ENCODE measurements at regions not wholly inside any gene's neighbourhood (a gene's known extent, or its start where the extent isn't known, plus 50 kb on each side); places are given as distances from the start of the nearest gene placed in this dataset.

DNA sequence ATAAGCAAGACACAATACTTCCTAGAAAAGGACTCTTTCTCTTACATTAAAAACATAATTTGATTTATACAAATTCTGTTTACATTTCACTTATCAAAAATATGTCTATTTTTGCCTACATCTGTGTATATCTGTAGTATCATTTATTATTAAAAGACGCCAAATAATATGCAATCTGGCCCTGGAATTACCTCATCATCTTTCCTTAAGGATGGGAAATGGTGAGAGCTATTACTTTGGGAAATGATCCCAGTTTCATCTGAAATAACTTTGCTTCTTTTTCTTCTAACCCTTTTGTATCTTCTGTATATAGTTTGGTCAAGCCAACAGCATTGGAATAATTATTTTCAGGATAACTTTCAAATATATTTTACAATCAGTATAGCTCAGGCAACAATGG lies 85.0 kb downstream of the FAS start:
- no peak for ATAC-seq
- TF ChIP-seq ZC3H10 (CRISPR knock-in tag; IDR thresholded peaks at IDR 0.05) (no peak), ISL1 (CRISPR knock-in tag; IDR thresholded peaks at IDR 0.05) (no peak), SNAI2 (CRISPR knock-in tag; IDR thresholded peaks at IDR 0.05) (no peak), PPARA (CRISPR knock-in tag; IDR thresholded peaks at IDR 0.05; ENCODE audit: borderline replicate concordance) (no peak), ARNTL (CRISPR knock-in tag; IDR thresholded peaks at IDR 0.05; ENCODE audit: borderline replicate concordance, low read depth) (no peak), BACH2 (CRISPR knock-in tag; IDR thresholded peaks at IDR 0.05; ENCODE audit: borderline replicate concordance) (no peak), CSDC2 (CRISPR knock-in tag; IDR thresholded peaks at IDR 0.05) (no peak), ZNF565 (CRISPR knock-in tag; conservative IDR thresholded peaks at IDR 0.05; ENCODE audit: low read depth) (no peak), ZNF70 (CRISPR knock-in tag; IDR thresholded peaks at IDR 0.05) (no peak), ZNF8 (CRISPR knock-in tag; IDR thresholded peaks at IDR 0.05) (no peak), TOX (CRISPR knock-in tag; IDR thresholded peaks at IDR 0.05; ENCODE audit: borderline replicate concordance) (no peak), OSR1 (CRISPR knock-in tag; IDR thresholded peaks at IDR 0.05) (no peak), TCF4 (CRISPR knock-in tag; IDR thresholded peaks at IDR 0.05; ENCODE audit: borderline replicate concordance) (no peak), ESRRG (CRISPR knock-in tag; IDR thresholded peaks at IDR 0.05) (no peak)
- TF ChIP-seq, protein P1, sequence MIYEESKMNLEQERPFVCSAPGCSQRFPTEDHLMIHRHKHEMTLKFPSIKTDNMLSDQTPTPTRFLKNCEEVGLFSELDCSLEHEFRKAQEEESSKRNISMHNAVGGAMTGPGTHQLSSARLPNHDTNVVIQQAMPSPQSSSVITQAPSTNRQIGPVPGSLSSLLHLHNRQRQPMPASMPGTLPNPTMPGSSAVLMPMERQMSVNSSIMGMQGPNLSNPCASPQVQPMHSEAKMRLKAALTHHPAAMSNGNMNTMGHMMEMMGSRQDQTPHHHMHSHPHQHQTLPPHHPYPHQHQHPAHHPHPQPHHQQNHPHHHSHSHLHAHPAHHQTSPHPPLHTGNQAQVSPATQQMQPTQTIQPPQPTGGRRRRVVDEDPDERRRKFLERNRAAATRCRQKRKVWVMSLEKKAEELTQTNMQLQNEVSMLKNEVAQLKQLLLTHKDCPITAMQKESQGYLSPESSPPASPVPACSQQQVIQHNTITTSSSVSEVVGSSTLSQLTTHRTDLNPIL (CRISPR knock-in tag; IDR thresholded peaks at IDR 0.05; ENCODE audit: low read depth) = no peak
- TF ChIP-seq, protein P2, sequence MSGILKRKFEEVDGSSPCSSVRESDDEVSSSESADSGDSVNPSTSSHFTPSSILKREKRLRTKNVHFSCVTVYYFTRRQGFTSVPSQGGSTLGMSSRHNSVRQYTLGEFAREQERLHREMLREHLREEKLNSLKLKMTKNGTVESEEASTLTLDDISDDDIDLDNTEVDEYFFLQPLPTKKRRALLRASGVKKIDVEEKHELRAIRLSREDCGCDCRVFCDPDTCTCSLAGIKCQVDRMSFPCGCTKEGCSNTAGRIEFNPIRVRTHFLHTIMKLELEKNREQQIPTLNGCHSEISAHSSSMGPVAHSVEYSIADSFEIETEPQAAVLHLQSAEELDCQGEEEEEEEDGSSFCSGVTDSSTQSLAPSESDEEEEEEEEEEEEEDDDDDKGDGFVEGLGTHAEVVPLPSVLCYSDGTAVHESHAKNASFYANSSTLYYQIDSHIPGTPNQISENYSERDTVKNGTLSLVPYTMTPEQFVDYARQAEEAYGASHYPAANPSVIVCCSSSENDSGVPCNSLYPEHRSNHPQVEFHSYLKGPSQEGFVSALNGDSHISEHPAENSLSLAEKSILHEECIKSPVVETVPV (CRISPR knock-in tag; IDR thresholded peaks at IDR 0.05) = no peak
- TF ChIP-seq, protein P3, sequence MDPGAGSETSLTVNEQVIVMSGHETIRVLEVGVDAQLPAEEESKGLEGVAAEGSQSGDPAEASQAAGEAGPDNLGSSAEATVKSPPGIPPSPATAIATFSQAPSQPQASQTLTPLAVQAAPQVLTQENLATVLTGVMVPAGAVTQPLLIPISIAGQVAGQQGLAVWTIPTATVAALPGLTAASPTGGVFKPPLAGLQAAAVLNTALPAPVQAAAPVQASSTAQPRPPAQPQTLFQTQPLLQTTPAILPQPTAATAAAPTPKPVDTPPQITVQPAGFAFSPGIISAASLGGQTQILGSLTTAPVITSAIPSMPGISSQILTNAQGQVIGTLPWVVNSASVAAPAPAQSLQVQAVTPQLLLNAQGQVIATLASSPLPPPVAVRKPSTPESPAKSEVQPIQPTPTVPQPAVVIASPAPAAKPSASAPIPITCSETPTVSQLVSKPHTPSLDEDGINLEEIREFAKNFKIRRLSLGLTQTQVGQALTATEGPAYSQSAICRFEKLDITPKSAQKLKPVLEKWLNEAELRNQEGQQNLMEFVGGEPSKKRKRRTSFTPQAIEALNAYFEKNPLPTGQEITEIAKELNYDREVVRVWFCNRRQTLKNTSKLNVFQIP (CRISPR knock-in tag; IDR thresholded peaks at IDR 0.05; ENCODE audit: borderline replicate concordance, low read depth) = no peak

DNA sequence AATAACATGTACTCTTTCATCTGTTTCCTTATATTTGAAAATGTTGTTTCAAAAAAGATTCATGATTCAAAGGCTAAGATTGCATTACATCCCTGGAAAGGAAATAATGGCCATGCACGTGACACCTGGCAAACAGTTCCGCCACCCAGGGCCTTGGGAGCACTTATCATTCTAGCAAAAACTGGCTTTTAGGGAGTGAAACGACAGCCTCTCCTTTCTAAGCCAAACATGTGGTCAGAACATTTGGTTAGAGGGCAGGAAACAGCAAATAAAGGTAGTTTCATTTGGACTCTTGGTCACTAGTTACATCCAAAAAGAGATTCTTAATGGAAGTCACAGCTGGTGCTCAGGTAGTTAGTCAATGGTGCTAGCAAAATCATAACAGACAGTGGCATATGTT lies 83.5 kb downstream of the FAS start:
- ATAC-seq = no peak
- TF ChIP-seq, protein P1 (CRISPR knock-in tag; IDR thresholded peaks at IDR 0.05; ENCODE audit: low read depth) = no peak
- TF ChIP-seq, protein P3 (CRISPR knock-in tag; IDR thresholded peaks at IDR 0.05; ENCODE audit: borderline replicate concordance, low read depth) = no peak
- TF ChIP-seq ZFP30 (CRISPR knock-in tag; IDR thresholded peaks at IDR 0.05) = no peak
- no peak for TF ChIP-seq OSR1 (CRISPR knock-in tag; IDR thresholded peaks at IDR 0.05)
- TF ChIP-seq SNAI2 (CRISPR knock-in tag; IDR thresholded peaks at IDR 0.05) = no peak

DNA sequence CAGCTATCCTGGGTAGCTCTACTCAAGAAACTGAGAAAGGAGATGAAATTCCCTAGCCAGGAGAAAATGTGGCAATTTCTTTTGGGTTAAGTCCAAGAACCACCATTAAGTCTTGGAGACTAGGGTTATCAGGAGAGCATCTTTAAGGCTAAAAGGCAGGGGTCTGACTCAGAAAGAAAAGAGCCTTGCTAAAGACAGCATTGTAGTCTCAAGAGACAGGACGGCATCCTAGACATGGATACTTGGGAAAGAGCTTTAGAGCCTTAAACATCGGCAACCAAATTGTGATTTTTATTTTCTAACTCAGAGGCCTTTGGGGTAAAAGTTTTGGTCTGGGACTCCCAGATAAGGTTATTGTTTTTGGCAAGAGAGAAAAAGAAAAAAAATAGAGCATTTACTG lies 83.1 kb downstream of the FAS start:
- no peak for TF ChIP-seq TCF4 (CRISPR knock-in tag; IDR thresholded peaks at IDR 0.05; ENCODE audit: borderline replicate concordance)
- no peak for TF ChIP-seq PPARA (CRISPR knock-in tag; IDR thresholded peaks at IDR 0.05; ENCODE audit: borderline replicate concordance)
- TF ChIP-seq TOX (CRISPR knock-in tag; IDR thresholded peaks at IDR 0.05; ENCODE audit: borderline replicate concordance) = no peak
- no peak for TF ChIP-seq OSR1 (CRISPR knock-in tag; IDR thresholded peaks at IDR 0.05)
- TF ChIP-seq, protein P1 (CRISPR knock-in tag; IDR thresholded peaks at IDR 0.05; ENCODE audit: low read depth) = no peak
- no peak for TF ChIP-seq ZNF8 (CRISPR knock-in tag; IDR thresholded peaks at IDR 0.05)
- no peak for TF ChIP-seq ZNF565 (CRISPR knock-in tag; conservative IDR thresholded peaks at IDR 0.05; ENCODE audit: low read depth)
- TF ChIP-seq ESRRG (CRISPR knock-in tag; IDR thresholded peaks at IDR 0.05) = no peak
- TF ChIP-seq, protein P4, sequence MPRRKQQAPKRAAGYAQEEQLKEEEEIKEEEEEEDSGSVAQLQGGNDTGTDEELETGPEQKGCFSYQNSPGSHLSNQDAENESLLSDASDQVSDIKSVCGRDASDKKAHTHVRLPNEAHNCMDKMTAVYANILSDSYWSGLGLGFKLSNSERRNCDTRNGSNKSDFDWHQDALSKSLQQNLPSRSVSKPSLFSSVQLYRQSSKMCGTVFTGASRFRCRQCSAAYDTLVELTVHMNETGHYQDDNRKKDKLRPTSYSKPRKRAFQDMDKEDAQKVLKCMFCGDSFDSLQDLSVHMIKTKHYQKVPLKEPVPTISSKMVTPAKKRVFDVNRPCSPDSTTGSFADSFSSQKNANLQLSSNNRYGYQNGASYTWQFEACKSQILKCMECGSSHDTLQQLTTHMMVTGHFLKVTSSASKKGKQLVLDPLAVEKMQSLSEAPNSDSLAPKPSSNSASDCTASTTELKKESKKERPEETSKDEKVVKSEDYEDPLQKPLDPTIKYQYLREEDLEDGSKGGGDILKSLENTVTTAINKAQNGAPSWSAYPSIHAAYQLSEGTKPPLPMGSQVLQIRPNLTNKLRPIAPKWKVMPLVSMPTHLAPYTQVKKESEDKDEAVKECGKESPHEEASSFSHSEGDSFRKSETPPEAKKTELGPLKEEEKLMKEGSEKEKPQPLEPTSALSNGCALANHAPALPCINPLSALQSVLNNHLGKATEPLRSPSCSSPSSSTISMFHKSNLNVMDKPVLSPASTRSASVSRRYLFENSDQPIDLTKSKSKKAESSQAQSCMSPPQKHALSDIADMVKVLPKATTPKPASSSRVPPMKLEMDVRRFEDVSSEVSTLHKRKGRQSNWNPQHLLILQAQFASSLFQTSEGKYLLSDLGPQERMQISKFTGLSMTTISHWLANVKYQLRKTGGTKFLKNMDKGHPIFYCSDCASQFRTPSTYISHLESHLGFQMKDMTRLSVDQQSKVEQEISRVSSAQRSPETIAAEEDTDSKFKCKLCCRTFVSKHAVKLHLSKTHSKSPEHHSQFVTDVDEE (CRISPR knock-in tag; IDR thresholded peaks at IDR 0.05) = no peak
- TF ChIP-seq ZNF70 (CRISPR knock-in tag; IDR thresholded peaks at IDR 0.05) = no peak
- no peak for TF ChIP-seq BACH2 (CRISPR knock-in tag; IDR thresholded peaks at IDR 0.05; ENCODE audit: borderline replicate concordance)
- no peak for TF ChIP-seq ARNTL (CRISPR knock-in tag; IDR thresholded peaks at IDR 0.05; ENCODE audit: borderline replicate concordance, low read depth)
- TF ChIP-seq, protein P2 (CRISPR knock-in tag; IDR thresholded peaks at IDR 0.05) = no peak
- no peak for TF ChIP-seq ZFP3 (CRISPR knock-in tag; IDR thresholded peaks at IDR 0.05)
- TF ChIP-seq ISL1 (CRISPR knock-in tag; IDR thresholded peaks at IDR 0.05) = no peak
- TF ChIP-seq GLIS3 (CRISPR knock-in tag; IDR thresholded peaks at IDR 0.05) = no peak
- TF ChIP-seq CSDC2 (CRISPR knock-in tag; IDR thresholded peaks at IDR 0.05) = no peak
- no peak for TF ChIP-seq ZFP30 (CRISPR knock-in tag; IDR thresholded peaks at IDR 0.05)
- ATAC-seq = no peak

Measured in SK-N-SH treated with all-trans-retinoic acid at 6 μM for 48 hours (cell line).